Natural killer cell treated with Interleukin-12 subunit alpha and Interleukin-12 subunit beta and Interleukin-15 and Interleukin-18, amount 100 ng/mL, for 72 hours (primary cell): ENCODE measurements at regions not wholly inside any gene's neighbourhood (a gene's known extent, or its start where the extent isn't known, plus 50 kb on each side); places are given as distances from the start of the nearest gene placed in this dataset.

ENCODE experiments used
- ATAC-seq, 2 donors: fragments of 150-1000 bp; cut with Tn5 transposase in 1 of 2; sonication (Bioruptor Pico), chemical (Tn5 transposase) in 1 of 2; 2 replicates each; pipeline ENCODE4 v1.10.0; 2021
- DNase-seq: peaks from one replicate; pipeline ENCODE4 v3.0.0; 2022; ENCODE audit warnings: low spot score
- H3K27ac Mint-ChIP-seq, 2 donors: 1 replicate in 1 of 2; 2 replicates in 1 of 2; pipeline ENCODE4 v1.8.0; 2022; ENCODE audit warnings: mixed read lengths in 2 of 2, mild to moderate bottlenecking in 1 of 2, moderate library complexity in 1 of 2
- H3K27me3 Mint-ChIP-seq, 2 donors: 1 replicate in 1 of 2; 2 replicates in 1 of 2; pipeline ENCODE4 v1.8.0; 2022; ENCODE audit warnings: mixed read lengths in 2 of 2
- H3K36me3 Mint-ChIP-seq: one replicate; pipeline ENCODE4 v1.8.0; 2022; ENCODE audit warnings: mixed read lengths
- H3K4me1 Mint-ChIP-seq, 2 donors: 1 replicate in 1 of 2; 2 replicates in 1 of 2; pipeline ENCODE4 v1.8.0; 2022; ENCODE audit warnings: low read depth in 2 of 2, mixed read lengths in 2 of 2, mild to moderate bottlenecking in 1 of 2
- H3K4me3 Mint-ChIP-seq: one replicate; pipeline ENCODE4 v1.8.0; 2022; ENCODE audit warnings: mixed read lengths
- H3K9me3 Mint-ChIP-seq: 2 replicates; pipeline ENCODE4 v1.8.0; 2022; ENCODE audit warnings: mixed read lengths

- H3K27ac Mint-ChIP-seq = no peak overlapping the region
- DNase-seq (no peak), ATAC-seq (no peak)
- peaks cover 7% of the 10 kb centered on the region for H3K9me3 Mint-ChIP-seq
- H3K4me1 Mint-ChIP-seq = no peaks in the 10 kb centered on the region
- no peaks in the 10 kb centered on the region for H3K36me3 Mint-ChIP-seq
- H3K27me3 Mint-ChIP-seq = peaks cover 2 to 6% of the 10 kb centered on the region in 2 donors
- no peak overlapping the region for H3K4me3 Mint-ChIP-seq
Measured at GRCh38 chr18:41862921-41863320, 92.1 kb upstream of the PIK3C3 start.

DNA sequence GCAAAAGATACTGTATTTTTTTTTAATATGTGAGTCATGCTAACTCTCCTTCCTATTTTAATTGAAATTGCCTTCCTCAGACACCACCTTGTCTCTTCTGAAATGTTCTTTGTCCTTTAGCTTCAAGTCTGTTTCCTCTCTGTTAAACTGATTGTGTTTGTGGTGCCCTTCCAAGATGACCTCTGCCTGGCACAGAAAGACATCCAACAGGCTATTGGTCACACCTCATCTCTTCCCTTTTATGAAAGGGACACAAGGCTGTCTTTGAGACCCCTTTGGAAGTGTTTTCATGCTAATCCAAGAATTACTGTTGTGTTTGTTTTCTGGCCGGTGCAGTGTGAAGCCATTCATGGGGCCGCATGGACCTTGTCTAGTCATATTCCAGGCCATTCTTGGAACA lies 94.0 kb upstream of the PIK3C3 start:
- H3K36me3 Mint-ChIP-seq = no peaks in the 10 kb centered on the region
- DNase-seq (no peak), ATAC-seq (no peak)
- H3K9me3 Mint-ChIP-seq = peaks cover 7% of the 10 kb centered on the region
- peaks cover 2 to 6% of the 10 kb centered on the region in 2 donors for H3K27me3 Mint-ChIP-seq
- no peak overlapping the region for H3K4me3 Mint-ChIP-seq
- no peaks in the 10 kb centered on the region for H3K4me1 Mint-ChIP-seq
- H3K27ac Mint-ChIP-seq = no peak overlapping the region

DNA sequence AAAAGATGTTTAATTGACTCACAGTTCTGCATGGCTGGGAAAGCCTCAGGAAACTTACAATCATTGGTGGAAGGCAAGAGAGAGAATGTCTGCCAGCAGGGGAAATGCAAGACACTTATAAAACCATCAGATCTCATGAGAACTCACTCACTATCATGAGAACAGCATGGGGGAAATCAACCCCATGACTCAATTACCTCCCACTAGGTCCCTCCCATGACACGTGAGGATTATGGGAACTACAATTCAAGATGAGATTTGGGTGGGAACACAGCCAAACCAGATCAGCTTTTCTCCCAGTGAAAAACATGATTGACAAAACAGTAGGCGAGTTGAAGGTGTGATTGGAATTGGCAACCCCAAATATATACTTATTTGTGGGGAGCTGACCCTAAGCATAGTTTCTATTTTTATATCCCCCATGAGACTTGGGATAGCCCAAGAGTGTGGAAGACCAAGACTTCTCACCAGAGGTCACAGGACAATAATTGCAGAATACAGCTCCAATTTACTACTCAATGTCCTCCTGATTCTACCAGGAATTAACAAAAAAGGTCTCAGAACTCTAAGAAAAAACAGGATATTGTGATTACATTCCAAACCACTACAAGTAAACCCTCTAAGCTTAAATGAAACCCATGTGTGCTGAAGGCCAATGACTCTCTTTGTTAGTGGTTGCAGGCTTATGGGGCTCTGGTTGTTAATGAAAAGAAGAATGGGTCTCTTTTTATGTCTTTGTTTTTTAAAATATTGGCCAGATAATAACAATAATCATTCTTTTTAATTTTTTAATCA lies 96.1 kb upstream of the PIK3C3 start:
- no peaks in the 10 kb centered on the region for H3K36me3 Mint-ChIP-seq
- H3K9me3 Mint-ChIP-seq = peaks cover 7% of the 10 kb centered on the region
- DNase-seq (no peak), ATAC-seq (no peak)
- H3K4me3 Mint-ChIP-seq = no peak overlapping the region
- H3K27ac Mint-ChIP-seq = no peak overlapping the region
- H3K27me3 Mint-ChIP-seq = peaks cover 2 to 6% of the 10 kb centered on the region in 2 donors
- H3K4me1 Mint-ChIP-seq = no peaks in the 10 kb centered on the region

GRCh38 chr18:41853280-41853679 lies 101.8 kb upstream of the PIK3C3 start:
- H3K27me3 Mint-ChIP-seq = no peaks in the 10 kb centered on the region
- H3K4me1 Mint-ChIP-seq = no peaks in the 10 kb centered on the region
- DNase-seq (no peak), ATAC-seq (no peak)
- no peak overlapping the region for H3K27ac Mint-ChIP-seq
- H3K36me3 Mint-ChIP-seq = no peaks in the 10 kb centered on the region
- no peak overlapping the region for H3K4me3 Mint-ChIP-seq
- H3K9me3 Mint-ChIP-seq = peaks cover 8% of the 10 kb centered on the region

DNA sequence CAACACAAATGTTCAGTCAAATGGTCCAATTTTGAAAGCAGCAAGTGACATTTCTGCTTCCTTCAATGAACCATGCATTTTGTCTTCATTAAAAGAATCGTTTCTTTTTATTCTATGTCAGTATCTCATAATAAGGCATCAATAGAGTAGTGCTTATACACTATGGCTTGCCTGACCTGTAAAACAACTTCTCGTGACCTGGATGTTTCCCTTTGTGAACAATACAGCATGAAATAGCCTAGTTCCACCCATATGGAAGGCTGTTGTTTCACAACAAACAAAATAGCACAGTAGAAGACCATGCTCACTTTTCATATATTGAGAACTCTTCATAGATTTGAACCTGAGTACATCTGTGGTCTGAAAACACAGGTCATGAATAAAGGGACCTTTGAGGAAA lies 104.3 kb upstream of the PIK3C3 start:
- no peak overlapping the region for H3K4me3 Mint-ChIP-seq
- no peak overlapping the region for H3K27ac Mint-ChIP-seq
- no peaks in the 10 kb centered on the region for H3K27me3 Mint-ChIP-seq
- H3K4me1 Mint-ChIP-seq = no peaks in the 10 kb centered on the region
- no peak for ATAC-seq
- DNase-seq = no peak
- H3K36me3 Mint-ChIP-seq = no peaks in the 10 kb centered on the region
- peaks cover 11% of the 10 kb centered on the region for H3K9me3 Mint-ChIP-seq

GRCh38 chr18:41849632-41850031 lies 105.4 kb upstream of the PIK3C3 start:
- ATAC-seq (no peak), DNase-seq (no peak)
- Mint-ChIP-seq H3K4me3 (no peak overlapping the region), H3K27me3 (no peaks in the 10 kb centered on the region), H3K27ac (no peak overlapping the region), H3K36me3 (no peaks in the 10 kb centered on the region), H3K4me1 (no peaks in the 10 kb centered on the region), H3K9me3 (peaks cover 11% of the 10 kb centered on the region)

DNA sequence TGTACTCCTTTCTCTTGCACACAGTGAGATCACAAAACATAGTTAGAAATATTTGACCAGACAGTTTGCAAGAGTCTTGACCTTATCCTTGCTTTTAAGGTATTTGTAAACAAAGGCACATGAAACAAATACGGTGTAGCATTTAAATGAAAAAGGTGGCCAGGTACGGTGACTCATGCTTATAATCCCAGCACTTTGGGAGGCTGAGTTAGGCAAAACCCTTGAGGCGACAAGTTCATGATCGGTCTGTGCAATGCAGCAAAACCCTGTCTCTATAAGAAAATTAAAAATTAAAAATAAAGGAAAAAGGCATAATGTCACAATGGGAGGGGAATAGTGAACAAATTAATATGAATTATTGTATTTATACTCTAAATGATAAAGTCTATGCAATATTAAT lies 109.5 kb upstream of the PIK3C3 start:
- ATAC-seq = no peak
- Mint-ChIP-seq H3K27ac (no peak overlapping the region), H3K36me3 (no peaks in the 10 kb centered on the region), H3K4me3 (no peak overlapping the region), H3K4me1 (no peaks in the 10 kb centered on the region), H3K27me3 (no peaks in the 10 kb centered on the region), H3K9me3 (peaks cover 9% of the 10 kb centered on the region)
- no peak for DNase-seq

GRCh38 chr18:41842886-41843285 lies 112.1 kb upstream of the PIK3C3 start:
- Mint-ChIP-seq H3K4me3 (no peak overlapping the region), H3K27me3 (no peaks in the 10 kb centered on the region), H3K27ac (no peak overlapping the region), H3K4me1 (no peaks in the 10 kb centered on the region), H3K9me3 (peaks cover 4% of the 10 kb centered on the region), H3K36me3 (no peaks in the 10 kb centered on the region)
- DNase-seq (no peak), ATAC-seq (no peak)

GRCh38 chr18:41829647-41830516 lies 125.2 kb upstream of the PIK3C3 start:
- ATAC-seq = no peak

DNA sequence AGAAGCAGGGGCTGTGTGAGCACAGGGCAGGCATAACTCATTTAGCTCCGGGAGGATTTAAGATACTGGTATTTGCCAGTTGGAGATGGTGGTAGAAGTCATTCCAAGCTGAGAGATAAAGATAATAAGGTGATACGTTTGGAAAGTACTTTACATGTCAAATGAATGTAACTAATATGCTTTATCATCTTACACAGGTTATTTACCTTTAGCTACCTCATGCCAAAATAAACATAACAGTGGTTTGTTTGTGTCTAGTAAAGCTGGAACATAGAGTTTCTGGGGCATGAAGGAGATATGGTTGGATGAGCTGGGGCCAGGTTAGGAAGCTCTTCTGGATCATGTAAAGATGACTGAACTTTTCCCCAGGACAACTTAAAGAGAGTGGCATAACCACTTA lies 126.9 kb upstream of the PIK3C3 start:
- no peak overlapping the region for H3K27ac Mint-ChIP-seq
- ATAC-seq = no peak
- no peaks in the 10 kb centered on the region for H3K36me3 Mint-ChIP-seq
- no peaks in the 10 kb centered on the region for H3K4me1 Mint-ChIP-seq
- H3K27me3 Mint-ChIP-seq = no peaks in the 10 kb centered on the region
- no peak for DNase-seq
- no peak overlapping the region for H3K4me3 Mint-ChIP-seq
- peaks cover 3% of the 10 kb centered on the region for H3K9me3 Mint-ChIP-seq

More at GRCh38 chr18:41829647-41830516, 125.2 kb upstream of the PIK3C3 start:
- Mint-ChIP-seq H3K27ac (no peak overlapping the region), H3K4me3 (no peak overlapping the region), H3K27me3 (no peaks in the 10 kb centered on the region), H3K36me3 (no peaks in the 10 kb centered on the region), H3K9me3 (peaks cover 3% of the 10 kb centered on the region), H3K4me1 (no peaks in the 10 kb centered on the region)
- no peak for DNase-seq

- peaks cover 6% of the 10 kb centered on the region for H3K9me3 Mint-ChIP-seq
- ATAC-seq = no peak
- no peak overlapping the region for H3K27ac Mint-ChIP-seq
- no peak overlapping the region for H3K4me3 Mint-ChIP-seq
- no peaks in the 10 kb centered on the region for H3K4me1 Mint-ChIP-seq
- H3K36me3 Mint-ChIP-seq = no peaks in the 10 kb centered on the region
- DNase-seq = no peak
- no peaks in the 10 kb centered on the region for H3K27me3 Mint-ChIP-seq
Measured at GRCh38 chr18:41820784-41821183, 134.2 kb upstream of the PIK3C3 start.

- H3K4me3 Mint-ChIP-seq = no peak overlapping the region
- no peaks in the 10 kb centered on the region for H3K36me3 Mint-ChIP-seq
- peaks cover 9% of the 10 kb centered on the region for H3K9me3 Mint-ChIP-seq
- H3K27ac Mint-ChIP-seq = no peak overlapping the region
- H3K27me3 Mint-ChIP-seq = no peaks in the 10 kb centered on the region
- ATAC-seq (no peak), DNase-seq (no peak)
- H3K4me1 Mint-ChIP-seq = no peaks in the 10 kb centered on the region
Measured at GRCh38 chr18:41818381-41819355, 136.4 kb upstream of the PIK3C3 start.

GRCh38 chr18:41814651-41815050 lies 140.4 kb upstream of the PIK3C3 start:
- DNase-seq (no peak), ATAC-seq (no peak)
- Mint-ChIP-seq H3K27me3 (no peaks in the 10 kb centered on the region), H3K9me3 (peaks cover 12% of the 10 kb centered on the region), H3K4me3 (no peak overlapping the region), H3K36me3 (no peaks in the 10 kb centered on the region), H3K4me1 (no peaks in the 10 kb centered on the region), H3K27ac (no peak overlapping the region)
